HepG2 (cell line): ENCODE measurements at regions not wholly inside any gene's neighbourhood (a gene's known extent, or its start where the extent isn't known, plus 50 kb on each side); places are given as distances from the start of the nearest gene placed in this dataset.

Source experiments
- ATAC-seq: fragments of 200-7000 bp; cut with Tn5 transposase; 3 replicates; pipeline ENCODE4 v1.9.1; 2020; ENCODE audit warnings: mild to moderate bottlenecking, moderate library complexity
- BruUV-seq: library from RNA; stranded (reverse); fragments of 400-500 nt; replicated peaks from 2 replicates; lab custom pipeline; 2021; lab: Mats Ljungman, UMichigan
- CTCF ChIA-PET: fragments of 300-600 bp; formaldehyde crosslinking; extraction: SDS; loops from one replicate; lab custom pipeline; 2021; ENCODE audit warnings: low total read pairs, inconsistent platforms, low intra/inter-chr PET ratio; lab: Yijun Ruan, JAX
- POLR2A ChIA-PET: fragments of 350-600 bp; sonication (Branson Sonifier 250); formaldehyde crosslinking; loops from one replicate; lab custom pipeline; 2020; ENCODE audit warnings: antibody characterized with exemption, inconsistent platforms; lab: Yijun Ruan, JAX
- DNase-seq: peaks from one replicate; pipeline ENCODE4 v3.0.0-alpha.2; 2015; ENCODE audit warnings: low spot score
- FAIRE-seq: peaks from 3 replicates; lab custom pipeline; 2011; peaks lifted over from hg19 to GRCh38; lab: Jason Lieb, UNC
- H2AFZ ChIP-seq: one replicate; pipeline ENCODE4 v1.6.1; 2011; ENCODE audit warnings: low read length, inconsistent platforms
- H3K27ac ChIP-seq: fragments of 300-600 bp; 3 replicates; pipeline ENCODE4 v1.8.0; 2011; ENCODE audit warnings: mixed run types, mild to moderate bottlenecking, mixed read lengths, low read length, inconsistent platforms; ENCODE audit not compliant: insufficient read depth; ENCODE audit errors: extremely low read length
- H3K27me3 ChIP-seq, 2 experiments: fragments of 200-600 bp in 1 of 2; 2 replicates in 1 of 2; 3 replicates in 1 of 2; pipeline versions ENCODE4 v1.6.0 to v1.8.0; 2011; ENCODE audit warnings: low read length in 2 of 2, mild to moderate bottlenecking in 2 of 2, moderate library complexity in 2 of 2, inconsistent platforms in 1 of 2; ENCODE audit not compliant: insufficient read depth in 2 of 2, control insufficient read depth in 1 of 2
- H3K36me3 ChIP-seq, 2 experiments: fragments of 200-600 bp in 1 of 2; replicated peaks in 1 of 2; 2 replicates in 1 of 2; 3 replicates in 1 of 2; pipeline versions ENCODE4 v1.5.1 to v1.8.0; 2011; ENCODE audit warnings: low read length in 2 of 2, inconsistent platforms in 1 of 2; ENCODE audit not compliant: insufficient read depth in 2 of 2, control insufficient read depth in 1 of 2
- H3K4me1 ChIP-seq: 2 replicates; pipeline ENCODE4 v1.5.1; 2012; ENCODE audit warnings: low read length, inconsistent platforms; ENCODE audit not compliant: insufficient read depth
- H3K4me2 ChIP-seq: 2 replicates; pipeline ENCODE4 v1.6.0; 2011; ENCODE audit warnings: low read depth, low read length, inconsistent platforms
- H3K4me3 ChIP-seq, 3 experiments: fragments of 200-600 bp in 1 of 3; sonication (generic), shearing (Covaris generic) in 1 of 3; replicated peaks in 1 of 3; 2 replicates each; pipeline ENCODE4 v1.5.1; 2011 to 2016; ENCODE audit warnings: low read length in 3 of 3, inconsistent platforms in 2 of 3, low read depth in 2 of 3, mild to moderate bottlenecking in 2 of 3, control low read depth in 1 of 3, mixed read lengths in 1 of 3; ENCODE audit not compliant: insufficient read depth in 1 of 3
- H3K79me2 ChIP-seq: one replicate; pipeline ENCODE4 v1.6.1; 2011; ENCODE audit warnings: low read length, inconsistent platforms; ENCODE audit not compliant: insufficient read depth
- H3K9ac ChIP-seq: 2 replicates; pipeline ENCODE4 v1.6.0; 2011; ENCODE audit warnings: mild to moderate bottlenecking, low read depth, low read length, inconsistent platforms; ENCODE audit not compliant: insufficient read depth
- H3K9me3 ChIP-seq: 2 replicates; pipeline ENCODE4 v1.5.1; 2012; ENCODE audit warnings: mild to moderate bottlenecking, low read length
- H4K20me1 ChIP-seq: 2 replicates; pipeline ENCODE4 v1.6.0; 2011; ENCODE audit warnings: inconsistent platforms, mild to moderate bottlenecking, low read length, moderate library complexity; ENCODE audit not compliant: insufficient read depth
- ARNT2 ChIP-seq: sonication (generic); formaldehyde crosslinking; IDR thresholded peaks from 2 replicates; pipeline ENCODE4 v1.8.0; 2022; ENCODE audit warnings: mild to moderate bottlenecking, low read depth, missing genetic modification reagents, moderate library complexity
- ATF7 ChIP-seq, 2 experiments: fragments of 450-650 bp in 1 of 2; sonication (generic) in 1 of 2; formaldehyde crosslinking in 1 of 2; IDR thresholded peaks; 2 replicates each; pipeline versions ENCODE4 v1.4.0 to v1.6.1; 2016 to 2020; ENCODE audit warnings: antibody characterized with exemption in 1 of 2, mild to moderate bottlenecking in 1 of 2, missing genetic modification reagents in 1 of 2
- CCAR2 ChIP-seq: fragments of 200-400 bp; formaldehyde crosslinking; optimal IDR thresholded peaks from 2 replicates; pipeline ENCODE3; 2018; ENCODE audit warnings: low read depth, mild to moderate bottlenecking, low read length, moderate library complexity
- CEBPB ChIP-seq: IDR thresholded peaks from 2 replicates; pipeline ENCODE4 v1.6.1; 2011; ENCODE audit warnings: low read depth, low read length, improper control_type of control experiment, borderline replicate concordance
- DNMT3B ChIP-seq: conservative IDR thresholded peaks from 2 replicates; pipeline ENCODE4 v1.6.1; 2016; ENCODE audit warnings: missing biosample characterization, control low read depth
- LCORL ChIP-seq, 2 experiments: fragments of 450-650 bp in 1 of 2; sonication (generic) in 1 of 2; formaldehyde crosslinking in 1 of 2; IDR thresholded peaks; 2 replicates each; pipeline versions ENCODE4 v1.5.0 to v1.6.1; 2017 to 2020; ENCODE audit warnings: antibody characterized with exemption in 1 of 2, missing genetic modification reagents in 1 of 2
- MEIS1 ChIP-seq: sonication (generic); formaldehyde crosslinking; IDR thresholded peaks from 2 replicates; pipeline ENCODE4 v1.9.0; 2021; ENCODE audit warnings: mild to moderate bottlenecking, missing genetic modification reagents, moderate library complexity, borderline replicate concordance
- PAF1 ChIP-seq: IDR thresholded peaks from 2 replicates; pipeline ENCODE4 v1.6.1; 2016; ENCODE audit warnings: missing genetic modification reagents, missing compliant biosample characterization
- PLRG1 ChIP-seq: fragments of 450-650 bp; conservative IDR thresholded peaks from 2 replicates; pipeline ENCODE4 v1.6.1; 2016
- SMYD3 ChIP-seq: sonication (generic); formaldehyde crosslinking; IDR thresholded peaks from 2 replicates; pipeline ENCODE4 v1.8.1; 2023; ENCODE audit warnings: mild to moderate bottlenecking, missing genetic modification reagents
- ZMYM4 ChIP-seq: sonication (generic); formaldehyde crosslinking; IDR thresholded peaks from 2 replicates; pipeline ENCODE4 v1.8.1; 2023; ENCODE audit warnings: mild to moderate bottlenecking, missing genetic modification reagents
- ZNF546 ChIP-seq: sonication (generic); formaldehyde crosslinking; conservative IDR thresholded peaks from 2 replicates; pipeline ENCODE4 v1.8.1; 2023; ENCODE audit warnings: mild to moderate bottlenecking, missing genetic modification reagents
- ZNF570 ChIP-seq: sonication (generic); formaldehyde crosslinking; IDR thresholded peaks from 2 replicates; pipeline ENCODE4 v1.4.0; 2020; ENCODE audit warnings: mild to moderate bottlenecking, missing genetic modification reagents, borderline replicate concordance
- ZNF572 ChIP-seq: sonication (generic); formaldehyde crosslinking; IDR thresholded peaks from 2 replicates; pipeline ENCODE4 v1.5.1; 2020; ENCODE audit warnings: mild to moderate bottlenecking, missing genetic modification reagents
- ZNF713 ChIP-seq: sonication (generic); formaldehyde crosslinking; IDR thresholded peaks from 2 replicates; pipeline ENCODE4 v1.4.0; 2020; ENCODE audit warnings: mild to moderate bottlenecking, missing genetic modification reagents
- ZNF790 ChIP-seq: sonication (generic); formaldehyde crosslinking; IDR thresholded peaks from 2 replicates; pipeline ENCODE4 v1.8.0; 2022; ENCODE audit warnings: missing genetic modification reagents, mild to moderate bottlenecking, borderline replicate concordance
- WGBS: methylation state at CpG from one replicate; pipeline ENCODE4 v1.1.6; 2017; ENCODE audit warnings: low lambda C conversion rate; 5-methylcytosine and 5-hydroxymethylcytosine counted together
- in situ Hi-C: cut with HindIII; loops from 2 replicates; pipeline ENCODE4 v1.10.0; 2017; ENCODE audit warnings: low pct_unique_long_range_greater_than_20kb; ENCODE audit not compliant: extremely low pct_ligation_motif_present
- intact Hi-C: fragments of 100-400 bp; cut with micrococcal nuclease; formaldehyde crosslinking; loops from one replicate; pipeline ENCODE4 v1.10.0; 2022; ENCODE audit not compliant: unreplicated experiment
- TF ChIP-seq, protein P1 (sequence below): sonication (generic); formaldehyde crosslinking; IDR thresholded peaks from 2 replicates; pipeline ENCODE4 v1.4.0; 2020; ENCODE audit warnings: missing genetic modification reagents, mild to moderate bottlenecking, borderline replicate concordance

DNA sequence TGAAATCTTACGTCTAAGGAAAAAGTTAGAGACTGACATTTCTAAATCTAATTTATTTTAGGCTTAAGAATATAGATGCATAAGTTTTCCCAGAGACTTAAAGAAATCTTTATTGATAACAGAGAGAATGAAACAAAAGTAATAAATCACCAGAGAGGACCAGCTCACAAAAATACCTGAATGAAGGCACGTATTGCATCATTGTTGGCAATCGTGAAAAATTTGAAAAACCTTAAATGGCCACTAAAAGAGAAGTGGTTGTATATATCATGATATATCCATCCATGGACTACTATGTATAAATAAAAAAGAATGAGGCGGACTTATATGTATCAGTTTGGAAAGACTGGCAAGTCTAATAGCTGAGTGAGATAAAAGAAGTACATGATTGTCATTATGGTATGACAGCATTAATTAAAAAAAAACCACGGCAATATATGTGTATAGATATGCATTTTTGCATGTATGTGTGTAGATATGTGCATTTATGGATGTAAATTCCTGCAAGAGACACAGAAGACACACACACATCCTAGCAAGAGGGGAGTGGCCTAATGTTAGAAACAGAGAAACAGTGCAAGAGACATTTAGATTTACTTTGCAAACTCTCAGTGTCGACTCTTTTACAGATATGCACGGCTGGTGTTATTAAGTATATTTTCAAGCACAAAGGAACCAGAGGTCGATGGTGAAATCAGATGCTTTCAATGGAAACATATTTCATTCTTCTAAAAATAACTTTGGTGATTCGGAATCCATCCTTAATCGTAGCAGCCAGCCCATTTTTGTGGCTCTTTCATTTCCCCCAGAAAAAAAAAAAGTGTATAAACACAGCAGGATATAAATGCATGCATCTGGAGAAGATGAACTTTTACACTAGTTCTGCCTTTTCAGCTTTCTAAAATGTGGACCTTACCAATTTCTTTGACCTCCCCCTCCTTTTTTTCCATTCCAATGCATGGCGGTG is 156.1 kb upstream of the SALL4 start (continued):
- TF ChIP-seq CEBPB (peak; percentile 64), ZNF570 (CRISPR knock-in tag) (no peak), MEIS1 (CRISPR knock-in tag) (no peak), ZNF546 (CRISPR knock-in tag) (no peak), ZMYM4 (CRISPR knock-in tag) (no peak), ATF7 (IDR thresholded peaks at IDR 0.05) (peak; percentile 76), ATF7 (CRISPR knock-in tag; IDR thresholded peaks at IDR 0.05) (no peak)
- TF ChIP-seq, protein P1, sequence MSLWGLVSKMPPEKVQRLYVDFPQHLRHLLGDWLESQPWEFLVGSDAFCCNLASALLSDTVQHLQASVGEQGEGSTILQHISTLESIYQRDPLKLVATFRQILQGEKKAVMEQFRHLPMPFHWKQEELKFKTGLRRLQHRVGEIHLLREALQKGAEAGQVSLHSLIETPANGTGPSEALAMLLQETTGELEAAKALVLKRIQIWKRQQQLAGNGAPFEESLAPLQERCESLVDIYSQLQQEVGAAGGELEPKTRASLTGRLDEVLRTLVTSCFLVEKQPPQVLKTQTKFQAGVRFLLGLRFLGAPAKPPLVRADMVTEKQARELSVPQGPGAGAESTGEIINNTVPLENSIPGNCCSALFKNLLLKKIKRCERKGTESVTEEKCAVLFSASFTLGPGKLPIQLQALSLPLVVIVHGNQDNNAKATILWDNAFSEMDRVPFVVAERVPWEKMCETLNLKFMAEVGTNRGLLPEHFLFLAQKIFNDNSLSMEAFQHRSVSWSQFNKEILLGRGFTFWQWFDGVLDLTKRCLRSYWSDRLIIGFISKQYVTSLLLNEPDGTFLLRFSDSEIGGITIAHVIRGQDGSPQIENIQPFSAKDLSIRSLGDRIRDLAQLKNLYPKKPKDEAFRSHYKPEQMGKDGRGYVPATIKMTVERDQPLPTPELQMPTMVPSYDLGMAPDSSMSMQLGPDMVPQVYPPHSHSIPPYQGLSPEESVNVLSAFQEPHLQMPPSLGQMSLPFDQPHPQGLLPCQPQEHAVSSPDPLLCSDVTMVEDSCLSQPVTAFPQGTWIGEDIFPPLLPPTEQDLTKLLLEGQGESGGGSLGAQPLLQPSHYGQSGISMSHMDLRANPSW (CRISPR knock-in tag) = no peak

DNA sequence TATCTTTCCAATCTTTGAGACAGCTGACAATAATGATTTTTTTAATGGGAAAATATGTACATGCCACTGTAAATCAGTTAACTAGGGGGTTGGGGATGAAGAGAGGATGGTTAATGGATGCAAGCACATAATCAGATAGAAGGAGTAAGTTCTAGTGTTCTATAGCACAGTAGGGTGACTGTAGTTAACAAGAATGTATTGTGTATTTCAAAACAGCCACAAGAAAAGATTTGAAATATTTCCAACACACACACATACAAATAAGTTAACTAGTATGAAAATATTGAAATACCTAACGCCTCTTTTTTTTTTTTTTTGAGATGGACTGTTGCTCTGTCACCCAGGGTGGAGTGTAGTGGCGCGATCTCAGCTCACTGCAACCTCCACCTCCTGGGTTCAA is 153.4 kb upstream of the SALL4 start:
- DNase-seq = no peak
- H3K9ac ChIP-seq = no peak overlapping the region
- H3K27ac ChIP-seq = no peak overlapping the region
- H3K79me2 ChIP-seq = no peaks in the 10 kb centered on the region
- no peak overlapping the region for H3K4me3 ChIP-seq
- H3K9me3 ChIP-seq = no peaks in the 10 kb centered on the region
- H3K4me1 ChIP-seq = peaks cover 5% of the 10 kb centered on the region; the same call in 1 of the 2 replicates
- no peak overlapping the region for H2AFZ ChIP-seq
- H4K20me1 ChIP-seq = no peaks in the 10 kb centered on the region
- ChIA-PET CTCF (no interaction called here), POLR2A (no interaction called here)
- in situ Hi-C loops (no loop called here), intact Hi-C loops (no loop called here)
- TF ChIP-seq LCORL (IDR thresholded peaks at IDR 0.05) = no peak
- no peak for TF ChIP-seq LCORL (CRISPR knock-in tag; IDR thresholded peaks at IDR 0.05)
- TF ChIP-seq ZNF713 (CRISPR knock-in tag) = no peak
- TF ChIP-seq DNMT3B = no peak
- TF ChIP-seq CCAR2 = no peak
- no peak for TF ChIP-seq ZNF572 (CRISPR knock-in tag)
- no peak for TF ChIP-seq PAF1
- TF ChIP-seq ARNT2 (CRISPR knock-in tag) = no peak
- TF ChIP-seq SMYD3 (CRISPR knock-in tag) = no peak
- no peak for TF ChIP-seq ZNF790 (CRISPR knock-in tag)
- TF ChIP-seq PLRG1 = no peak
- H3K36me3 ChIP-seq = no peaks in the 10 kb centered on the region
- no peaks in the 10 kb centered on the region for H3K27me3 ChIP-seq
- ATAC-seq = no peak
- BruUV-seq = no TSS peak
- H3K4me2 ChIP-seq = no peak overlapping the region
- 80% methylated on average over 3 of the region's 3 CpGs for WGBS
- FAIRE-seq = no peak
